ENCODE measurements at regions not wholly inside any gene's neighbourhood (a gene's known extent, or its start where the extent isn't known, plus 50 kb on each side); places are given as distances from the start of the nearest gene placed in this dataset.

DNA sequence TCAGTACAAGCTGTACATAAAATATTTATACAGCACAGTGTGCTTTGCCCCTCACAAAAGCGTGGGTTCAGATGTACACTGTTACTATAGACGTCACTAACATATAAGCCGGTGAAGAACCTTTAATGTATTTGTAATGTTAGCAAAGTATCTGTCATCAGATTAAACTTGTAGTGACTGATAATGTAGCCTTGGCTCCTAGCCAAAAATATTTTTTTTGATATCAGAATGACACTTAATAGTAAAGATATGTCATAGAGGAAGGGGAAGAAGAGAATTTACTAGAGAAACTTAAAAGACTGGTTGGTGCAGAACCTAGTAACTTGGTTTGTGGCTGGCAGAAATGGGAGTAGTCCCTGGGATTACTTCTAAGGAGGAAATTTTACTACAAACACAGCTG, 258.7 kb upstream of the DMRT1 start:
- no peak overlapping the region for H2BK5ac ChIP-seq (ENCODE audit: low read depth, low read length)
- no peaks in the 10 kb centered on the region for H3K23me2 ChIP-seq (ENCODE audit: low read depth, low read length)
- WGBS, 2 experiments (ENCODE audit: extremely low coverage in 1 of 2, insufficient coverage in 1 of 2, insufficient read length in 1 of 2, insufficient replicate concordance in 2 of 2, low coverage in 1 of 2, low lambda C conversion rate in 2 of 2, missing lambda C conversion rate in 1 of 2) = 91% methylated on average over 3 of the region's 3 CpGs; no CpG with 5 or more reads in 1 of the 2 experiments
- ChIA-PET CTCF (ENCODE audit: partially characterized antibody) (interaction anchor here (1.0 to 1.3 kb wide), 2 partner anchors 9 to 175 kb away, joined by 3 to 5 read pairs; no protein-coding TSS in a partner anchor), POLR2A (ENCODE audit: partially characterized antibody) (no interaction called here)
- H2BK120ac ChIP-seq (replicated peaks; ENCODE audit: low read depth, low read length) = no peak overlapping the region
- no peak overlapping the region for H3K9ac ChIP-seq (replicated peaks in 1 of 4; ENCODE audit: extremely low read depth in 1 of 4, low read depth in 3 of 4, low read length in 3 of 4)
- no peak overlapping the region for H2BK20ac ChIP-seq (ENCODE audit: low read length)
- FAIRE-seq = no peak
- H4K91ac ChIP-seq (replicated peaks; ENCODE audit: insufficient read length, low read length) = no peak overlapping the region
- no peak overlapping the region for H2AFZ ChIP-seq (ENCODE audit: low read length)
- H3K36me3 ChIP-seq (ENCODE audit: control insufficient read depth in 2 of 4, insufficient read depth in 4 of 4, low read length in 3 of 4) = peaks cover 0 to 6% (median 0%) of the 10 kb centered on the region in 4 experiments; a peak in 1 of 8 replicates
- H3K23ac ChIP-seq (ENCODE audit: insufficient read length) = no peak overlapping the region
- H2BK12ac ChIP-seq (ENCODE audit: low read depth, low read length) = no peak overlapping the region
- H3K27ac ChIP-seq (ENCODE audit: low read depth, low read length) = no peak overlapping the region
- DNase-seq (ENCODE audit: low read depth in 1 of 2, low spot score in 2 of 2) = no peak
- H3K4me3 ChIP-seq (ENCODE audit: extremely low read depth in 1 of 4, insufficient read depth in 2 of 4, low read depth in 3 of 4, low read length in 4 of 4) = no peak overlapping the region
- peaks cover 0 to 4% of the 10 kb centered on the region in 2 experiments; a peak in 1 of 4 replicates for H3K79me2 ChIP-seq (ENCODE audit: control insufficient read depth in 1 of 2, insufficient read depth in 2 of 2, low read length in 2 of 2)
- no peaks in the 10 kb centered on the region for H4K20me1 ChIP-seq (replicated peaks in 1 of 2; ENCODE audit: control insufficient read depth in 1 of 2, insufficient read depth in 2 of 2, low read length in 2 of 2)
- peaks cover 6% of the 10 kb centered on the region; the same call in 1 of the 2 replicates for H3K79me1 ChIP-seq (ENCODE audit: low read depth, low read length)
- peaks cover 11 to 16% of the 10 kb centered on the region in 2 experiments for H3K9me3 ChIP-seq (ENCODE audit: insufficient read depth in 2 of 2, low read depth in 1 of 2, low read length in 1 of 2)
- no peak overlapping the region for H3K56ac ChIP-seq (replicated peaks; ENCODE audit: insufficient read length, low read depth, low read length)
- H4K5ac ChIP-seq (ENCODE audit: insufficient read length, low read depth, low read length) = no peak overlapping the region
- no peak overlapping the region for H2AK5ac ChIP-seq (ENCODE audit: low read depth, low read length)
- H3K4me1 ChIP-seq (replicated peaks in 1 of 4; ENCODE audit: control insufficient read depth in 3 of 4, insufficient read depth in 4 of 4, low read length in 3 of 4) = no peaks in the 10 kb centered on the region
- H3K14ac ChIP-seq (ENCODE audit: insufficient read length) = no peak overlapping the region
- H2BK15ac ChIP-seq (ENCODE audit: low read length) = no peak overlapping the region
- H3K4me2 ChIP-seq (ENCODE audit: insufficient read depth in 1 of 2, low read depth in 2 of 2, low read length in 2 of 2) = no peak overlapping the region
- H3K27me3 ChIP-seq (replicated peaks in 1 of 4; ENCODE audit: control insufficient read depth in 3 of 4, extremely low read depth in 1 of 4, insufficient read depth in 3 of 4, low read length in 3 of 4) = no peaks in the 10 kb centered on the region
- TF ChIP-seq SP1 (IDR thresholded peaks at IDR 0.05; ENCODE audit: low read depth, low read length) = no peak
- TF ChIP-seq POU5F1 (IDR thresholded peaks at IDR 0.05; ENCODE audit: low read depth, low read length) = no peak
- no peak overlapping the region for H3K4ac ChIP-seq (replicated peaks; ENCODE audit: insufficient read length, low read depth, low read length)
- H3K18ac ChIP-seq (ENCODE audit: extremely low read depth, low read length) = no peak overlapping the region
- H4K8ac ChIP-seq (ENCODE audit: extremely low read depth, insufficient read depth, low read length) = no peak overlapping the region

Data from H1 (cell line).